H1 (cell line): ENCODE measurements at regions not wholly inside any gene's neighbourhood (a gene's known extent, or its start where the extent isn't known, plus 50 kb on each side); places are given as distances from the start of the nearest gene placed in this dataset.

Experiments used
- CTCF ChIA-PET: fragments of 300-600 bp; sonication (Branson Sonifier 250); formaldehyde crosslinking; loops from one replicate; lab custom pipeline; 2021; ENCODE audit not compliant: partially characterized antibody; lab: Charles Lee
- POLR2A ChIA-PET: fragments of 300-600 bp; sonication (Branson Sonifier 250); formaldehyde crosslinking; loops from one replicate; lab custom pipeline; 2021; ENCODE audit warnings: inconsistent platforms; ENCODE audit not compliant: partially characterized antibody; lab: Charles Lee
- DNase-seq, 2 experiments: peaks; one replicate each; pipeline versions ENCODE4 v3.0.0 to v3.0.0-alpha.2; 2010 to 2022; ENCODE audit warnings: low spot score in 2 of 2, low read depth in 1 of 2, mixed read lengths in 1 of 2
- FAIRE-seq: peaks from 2 replicates; lab custom pipeline; 2011; peaks lifted over from hg19 to GRCh38; lab: Jason Lieb, UNC
- H2AFZ ChIP-seq: 2 replicates; pipeline ENCODE4 v1.8.1; 2012; ENCODE audit warnings: low read length, inconsistent platforms
- H2AK5ac ChIP-seq: 2 replicates; pipeline ENCODE4 v1.6.1; 2013; ENCODE audit warnings: low read depth, low read length
- H2BK120ac ChIP-seq: replicated peaks from 2 replicates; pipeline ENCODE3; 2013; ENCODE audit warnings: low read depth, low read length, inconsistent platforms
- H2BK12ac ChIP-seq: 2 replicates; pipeline ENCODE4 v1.6.1; 2013; ENCODE audit warnings: low read depth, low read length
- H2BK15ac ChIP-seq: 2 replicates; pipeline ENCODE4 v1.6.1; 2013; ENCODE audit warnings: low read length
- H2BK20ac ChIP-seq: 2 replicates; pipeline ENCODE4 v1.6.1; 2013; ENCODE audit warnings: low read length
- H2BK5ac ChIP-seq: 2 replicates; pipeline ENCODE4 v1.6.1; 2013; ENCODE audit warnings: low read depth, low read length
- H3K14ac ChIP-seq: 2 replicates; pipeline ENCODE4 v1.6.1; 2013; ENCODE audit warnings: inconsistent platforms; ENCODE audit not compliant: insufficient read length
- H3K18ac ChIP-seq: 2 replicates; pipeline ENCODE4 v1.6.1; 2013; ENCODE audit warnings: low read length; ENCODE audit errors: extremely low read depth
- H3K23ac ChIP-seq: 2 replicates; pipeline ENCODE4 v1.6.1; 2013; ENCODE audit warnings: inconsistent platforms; ENCODE audit not compliant: insufficient read length
- H3K23me2 ChIP-seq: 2 replicates; pipeline ENCODE4 v1.6.1; 2013; ENCODE audit warnings: low read depth, low read length
- H3K27ac ChIP-seq: 2 replicates; pipeline ENCODE4 v1.6.1; 2011; ENCODE audit warnings: low read depth, low read length, inconsistent platforms
- H3K27me3 ChIP-seq, 4 experiments: replicated peaks in 1 of 4; 1 replicate in 1 of 4; 2 replicates in 3 of 4; pipeline versions ENCODE4 v1.6.1 to v1.8.1; 2011 to 2013; ENCODE audit warnings: low read length in 3 of 4, mild to moderate bottlenecking in 3 of 4, inconsistent platforms in 2 of 4, mixed read lengths in 2 of 4, moderate library complexity in 1 of 4; ENCODE audit not compliant: control insufficient read depth in 3 of 4, insufficient read depth in 3 of 4; ENCODE audit errors: extremely low read depth in 1 of 4
- H3K36me3 ChIP-seq, 4 experiments: 2 replicates each; pipeline versions ENCODE4 v1.6.1 to v1.8.1; 2011 to 2013; ENCODE audit warnings: mild to moderate bottlenecking in 4 of 4, low read length in 3 of 4, moderate library complexity in 2 of 4, control low read depth in 1 of 4, inconsistent platforms in 1 of 4; ENCODE audit not compliant: insufficient read depth in 4 of 4, control insufficient read depth in 2 of 4
- H3K4ac ChIP-seq: replicated peaks from 2 replicates; pipeline ENCODE3; 2013; ENCODE audit warnings: low read length, low read depth, mixed read lengths, inconsistent platforms; ENCODE audit not compliant: insufficient read length
- H3K4me1 ChIP-seq, 4 experiments: replicated peaks in 1 of 4; 1 replicate in 1 of 4; 2 replicates in 3 of 4; pipeline versions ENCODE4 v1.6.1 to v1.8.1; 2011 to 2013; ENCODE audit warnings: low read length in 3 of 4, inconsistent platforms in 2 of 4, mixed read lengths in 1 of 4; ENCODE audit not compliant: insufficient read depth in 4 of 4, control insufficient read depth in 3 of 4
- H3K4me2 ChIP-seq, 2 experiments: 2 replicates each; pipeline versions ENCODE4 v1.6.1 to v1.8.1; 2011 to 2013; ENCODE audit warnings: low read depth in 2 of 2, low read length in 2 of 2, control low read depth in 1 of 2, inconsistent platforms in 1 of 2, mild to moderate bottlenecking in 1 of 2; ENCODE audit not compliant: insufficient read depth in 1 of 2
- H3K4me3 ChIP-seq, 4 experiments: fragments of 200-600, 300-600 bp in 1 of 4; sonication (generic), shearing (Covaris generic), sonication (Bioruptor Twin) in 1 of 4; 2 replicates each; pipeline versions ENCODE4 v1.5.1 to v1.8.1; 2011 to 2016; ENCODE audit warnings: low read length in 4 of 4, low read depth in 3 of 4, control low read depth in 2 of 4, inconsistent platforms in 2 of 4, mild to moderate bottlenecking in 2 of 4, mixed read lengths in 1 of 4, moderate library complexity in 1 of 4; ENCODE audit not compliant: insufficient read depth in 2 of 4; ENCODE audit errors: extremely low read depth in 1 of 4
- H3K56ac ChIP-seq: replicated peaks from 2 replicates; pipeline ENCODE3; 2013; ENCODE audit warnings: low read depth, mild to moderate bottlenecking, mixed read lengths, low read length, inconsistent platforms; ENCODE audit not compliant: insufficient read length
- H3K79me1 ChIP-seq: 2 replicates; pipeline ENCODE4 v1.6.1; 2013; ENCODE audit warnings: low read depth, low read length, control low read depth
- H3K79me2 ChIP-seq, 2 experiments: 2 replicates each; pipeline versions ENCODE4 v1.6.1 to v1.8.1; 2012 to 2013; ENCODE audit warnings: low read length in 2 of 2, mild to moderate bottlenecking in 2 of 2, inconsistent platforms in 1 of 2; ENCODE audit not compliant: insufficient read depth in 2 of 2, control insufficient read depth in 1 of 2
- H3K9ac ChIP-seq, 4 experiments: replicated peaks in 1 of 4; 1 replicate in 1 of 4; 2 replicates in 3 of 4; pipeline versions ENCODE4 v1.6.1 to v1.8.1; 2011 to 2013; ENCODE audit warnings: low read depth in 3 of 4, low read length in 3 of 4, control low read depth in 2 of 4, mild to moderate bottlenecking in 2 of 4, moderate library complexity in 2 of 4, inconsistent platforms in 1 of 4; ENCODE audit errors: extremely low read depth in 1 of 4
- H3K9me3 ChIP-seq, 2 experiments: 2 replicates each; pipeline versions ENCODE4 v1.6.1 to v1.8.1; 2012 to 2013; ENCODE audit warnings: mild to moderate bottlenecking in 2 of 2, moderate library complexity in 2 of 2, control low read depth in 1 of 2, inconsistent platforms in 1 of 2, low read depth in 1 of 2, low read length in 1 of 2, mixed read lengths in 1 of 2; ENCODE audit not compliant: insufficient read depth in 2 of 2
- H4K20me1 ChIP-seq, 2 experiments: replicated peaks in 1 of 2; 2 replicates each; pipeline versions ENCODE3 to v1.8.1; 2011 to 2013; ENCODE audit warnings: inconsistent platforms in 2 of 2, low read length in 2 of 2, mild to moderate bottlenecking in 1 of 2; ENCODE audit not compliant: insufficient read depth in 2 of 2, control insufficient read depth in 1 of 2
- H4K5ac ChIP-seq: 2 replicates; pipeline ENCODE4 v1.6.1; 2013; ENCODE audit warnings: low read length, low read depth, mixed read lengths, inconsistent platforms; ENCODE audit not compliant: insufficient read length
- H4K8ac ChIP-seq: 2 replicates; pipeline ENCODE4 v1.8.0; 2013; ENCODE audit warnings: mild to moderate bottlenecking, moderate library complexity, low read length, inconsistent platforms; ENCODE audit not compliant: insufficient read depth; ENCODE audit errors: extremely low read depth
- H4K91ac ChIP-seq: replicated peaks from 2 replicates; pipeline ENCODE3; 2013; ENCODE audit warnings: low read length, mixed read lengths, inconsistent platforms; ENCODE audit not compliant: insufficient read length
- CHD2 ChIP-seq: IDR thresholded peaks from 2 replicates; pipeline ENCODE4 v1.6.1; 2012; ENCODE audit warnings: low read length, improper control_type of control experiment
- GTF2F1 ChIP-seq: IDR thresholded peaks from 2 replicates; pipeline ENCODE4 v1.6.1; 2012; ENCODE audit warnings: low read depth, low read length, improper control_type of control experiment, borderline replicate concordance
- MAX ChIP-seq: IDR thresholded peaks from 2 replicates; pipeline ENCODE4 v1.6.1; 2012; ENCODE audit warnings: inconsistent platforms
- SP1 ChIP-seq: IDR thresholded peaks from 2 replicates; pipeline ENCODE4 v1.6.1; 2011; ENCODE audit warnings: low read depth, low read length
- SP2 ChIP-seq: IDR thresholded peaks from 2 replicates; pipeline ENCODE4 v1.6.1; 2012; ENCODE audit warnings: mild to moderate bottlenecking, low read length, inconsistent platforms
- WGBS, 2 experiments: shearing (Covaris generic) in 1 of 2; methylation state at CpG; one replicate each; pipeline versions ENCODE4 v1.1.6 to v1.1.7; 2013 to 2015; ENCODE audit warnings: low lambda C conversion rate in 2 of 2, mixed read lengths in 2 of 2, inconsistent platforms in 1 of 2, low coverage in 1 of 2, missing lambda C conversion rate in 1 of 2; ENCODE audit not compliant: insufficient replicate concordance in 2 of 2, insufficient coverage in 1 of 2, insufficient read length in 1 of 2; ENCODE audit errors: extremely low coverage in 1 of 2, missing lambda C conversion rate in 1 of 2; 5-methylcytosine and 5-hydroxymethylcytosine counted together

GRCh38 chr21:33121715-33122475, 52.0 kb downstream of the OLIG1 start:
- H3K23ac ChIP-seq: no peak overlapping the region
- H3K4ac ChIP-seq: no peak overlapping the region
- no peak overlapping the region for H3K9ac ChIP-seq
- H3K56ac ChIP-seq: no peak overlapping the region
- H3K4me1 ChIP-seq: peaks cover 6 to 14% (median 10%) of the 10 kb centered on the region in 4 experiments; a peak in 6 of 7 replicates
- H2AK5ac ChIP-seq: no peak overlapping the region
- peaks cover 0 to 3% (median 0%) of the 10 kb centered on the region in 4 experiments; a peak in 1 of 7 replicates for H3K27me3 ChIP-seq
- H3K18ac ChIP-seq: no peak overlapping the region
- H2BK15ac ChIP-seq: 0 out of 2 replicates have a peak overlapping the region, but pooled peaks have one; percentile 81
- 0 out of 2 replicates have a peak overlapping the region, but pooled peaks have one; percentile 43 for H2BK20ac ChIP-seq
- H2BK5ac ChIP-seq: no peak overlapping the region
- no peaks in the 10 kb centered on the region for H3K79me2 ChIP-seq
- H3K23me2 ChIP-seq: no peaks in the 10 kb centered on the region
- CTCF ChIA-PET: interaction anchor here (0.5 to 2.4 kb wide), 9 partner anchors 13 to 237 kb away, joined by 3 to 10 read pairs (median 4); partner anchors contain the start of gene OLIG2
- peak overlapping the region; percentile 47 for H2BK120ac ChIP-seq
- no peak overlapping the region for H3K4me2 ChIP-seq
- no peak overlapping the region for H2BK12ac ChIP-seq
- H4K91ac ChIP-seq: peak overlapping the region; percentile 17
- no peaks in the 10 kb centered on the region for H3K9me3 ChIP-seq
- no peak for TF ChIP-seq GTF2F1
- TF ChIP-seq SP1: peak; percentile 98
- peak; percentile 86 for TF ChIP-seq CHD2
- TF ChIP-seq MAX: no peak
- peak; percentile 77 for TF ChIP-seq SP2
- H3K14ac ChIP-seq: no peak overlapping the region
- peak overlapping the region; percentile 83; the same call in 1 of the 2 replicates for H2AFZ ChIP-seq
- H4K8ac ChIP-seq: no peak overlapping the region
- H4K20me1 ChIP-seq: no peaks in the 10 kb centered on the region
- no peaks in the 10 kb centered on the region for H3K36me3 ChIP-seq
- POLR2A ChIA-PET: no interaction called here
- no peak overlapping the region for H4K5ac ChIP-seq
- H3K27ac ChIP-seq: no peak overlapping the region
- H3K4me3 ChIP-seq: no peak overlapping the region
- no peak for FAIRE-seq
- WGBS, 2 experiments: 84% methylated on average over 13 of the region's 13 CpGs; no CpG with 5 or more reads in 1 of the 2 experiments
- DNase-seq: no peak
- H3K79me1 ChIP-seq: no peaks in the 10 kb centered on the region
